ENCODE measurements at regions not wholly inside any gene's neighbourhood (a gene's known extent, or its start where the extent isn't known, plus 50 kb on each side); places are given as distances from the start of the nearest gene placed in this dataset.
A peak's percentile ranks its signal among the peaks of the same experiment; 100 is the strongest.

DNA sequence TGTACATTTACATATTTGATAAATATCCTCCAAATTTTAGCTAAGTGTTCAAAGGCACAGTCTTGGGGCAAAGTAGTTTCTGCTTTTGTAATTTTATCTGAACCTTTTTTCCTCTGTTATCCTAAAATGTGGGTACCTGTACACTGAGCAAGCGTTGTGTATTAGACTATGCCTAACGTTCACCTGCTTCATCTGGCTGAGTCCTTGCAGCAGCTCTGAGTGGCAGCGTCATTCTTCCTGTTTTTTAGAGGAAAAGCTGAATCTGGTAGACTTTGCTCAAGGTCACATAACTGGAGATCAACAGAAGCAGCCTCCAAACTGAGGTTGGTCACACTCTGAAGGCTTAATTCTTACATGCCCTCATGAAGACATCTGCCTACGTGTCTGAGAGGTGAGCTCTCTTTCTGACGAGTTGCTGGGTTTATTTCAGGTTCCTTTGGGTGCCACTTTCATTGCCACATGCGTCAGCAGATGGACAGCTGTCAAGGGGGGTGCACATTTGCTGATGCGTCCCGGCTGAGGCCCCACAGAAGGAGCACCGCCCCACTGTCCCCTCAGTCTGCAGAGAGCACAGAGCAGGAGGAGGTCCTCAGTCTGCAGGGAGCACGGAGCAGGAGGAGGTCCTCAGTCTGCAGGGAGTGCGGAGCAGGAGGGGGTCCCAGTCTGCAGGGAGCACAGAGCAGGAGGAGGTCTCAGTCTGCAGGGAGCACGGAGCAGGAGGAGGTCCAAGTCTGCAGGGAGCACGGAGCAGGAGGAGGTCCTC, 406.5 kb upstream of the SHH start:
- DNase-seq (ENCODE audit: low spot score in 2 of 2), result peak in 1 of 2 donors; percentile 13
- Histone ChIP-seq H3K36me3 (no peaks in the 10 kb centered on the region), H3K27ac (no peak overlapping the region), H3K4me1 (no peaks in the 10 kb centered on the region), H3K27me3 (no peaks in the 10 kb centered on the region), H3K9me3 (no peaks in the 10 kb centered on the region), H3K4me3 (no peak overlapping the region)
- TF ChIP-seq, protein P1, sequence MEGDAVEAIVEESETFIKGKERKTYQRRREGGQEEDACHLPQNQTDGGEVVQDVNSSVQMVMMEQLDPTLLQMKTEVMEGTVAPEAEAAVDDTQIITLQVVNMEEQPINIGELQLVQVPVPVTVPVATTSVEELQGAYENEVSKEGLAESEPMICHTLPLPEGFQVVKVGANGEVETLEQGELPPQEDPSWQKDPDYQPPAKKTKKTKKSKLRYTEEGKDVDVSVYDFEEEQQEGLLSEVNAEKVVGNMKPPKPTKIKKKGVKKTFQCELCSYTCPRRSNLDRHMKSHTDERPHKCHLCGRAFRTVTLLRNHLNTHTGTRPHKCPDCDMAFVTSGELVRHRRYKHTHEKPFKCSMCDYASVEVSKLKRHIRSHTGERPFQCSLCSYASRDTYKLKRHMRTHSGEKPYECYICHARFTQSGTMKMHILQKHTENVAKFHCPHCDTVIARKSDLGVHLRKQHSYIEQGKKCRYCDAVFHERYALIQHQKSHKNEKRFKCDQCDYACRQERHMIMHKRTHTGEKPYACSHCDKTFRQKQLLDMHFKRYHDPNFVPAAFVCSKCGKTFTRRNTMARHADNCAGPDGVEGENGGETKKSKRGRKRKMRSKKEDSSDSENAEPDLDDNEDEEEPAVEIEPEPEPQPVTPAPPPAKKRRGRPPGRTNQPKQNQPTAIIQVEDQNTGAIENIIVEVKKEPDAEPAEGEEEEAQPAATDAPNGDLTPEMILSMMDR (IDR thresholded peaks at IDR 0.05), result no peak
- intact Hi-C loops (cut with DNase I), result no loop called here

DNA sequence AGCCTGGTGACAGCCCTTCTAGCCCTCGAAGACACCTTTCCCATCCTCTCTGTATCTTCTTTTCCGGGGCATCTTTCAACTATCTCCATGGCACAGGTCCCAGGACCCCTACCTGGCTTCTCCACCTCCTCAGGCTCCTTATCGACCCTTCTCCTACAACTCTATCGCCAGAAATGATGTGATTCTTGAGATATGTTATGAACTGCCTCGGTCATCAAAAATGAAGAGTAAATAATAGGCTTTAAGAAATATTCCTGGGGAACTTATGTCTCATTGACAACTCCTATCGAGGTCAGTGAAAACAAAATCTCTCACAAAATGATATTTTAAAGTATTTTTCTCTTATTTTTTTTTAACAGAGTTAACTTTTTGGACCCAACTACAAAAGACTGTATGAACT, 405.5 kb upstream of the SHH start:
- Histone ChIP-seq H3K9me3 (no peaks in the 10 kb centered on the region), H3K4me1 (no peaks in the 10 kb centered on the region), H3K4me3 (no peak overlapping the region), H3K36me3 (no peaks in the 10 kb centered on the region), H3K27me3 (no peaks in the 10 kb centered on the region), H3K27ac (no peak overlapping the region)
- intact Hi-C loops (cut with DNase I), result no loop called here
- TF ChIP-seq, protein P1 (IDR thresholded peaks at IDR 0.05), result no peak
- DNase-seq (ENCODE audit: low spot score in 2 of 2), result no peak

DNA sequence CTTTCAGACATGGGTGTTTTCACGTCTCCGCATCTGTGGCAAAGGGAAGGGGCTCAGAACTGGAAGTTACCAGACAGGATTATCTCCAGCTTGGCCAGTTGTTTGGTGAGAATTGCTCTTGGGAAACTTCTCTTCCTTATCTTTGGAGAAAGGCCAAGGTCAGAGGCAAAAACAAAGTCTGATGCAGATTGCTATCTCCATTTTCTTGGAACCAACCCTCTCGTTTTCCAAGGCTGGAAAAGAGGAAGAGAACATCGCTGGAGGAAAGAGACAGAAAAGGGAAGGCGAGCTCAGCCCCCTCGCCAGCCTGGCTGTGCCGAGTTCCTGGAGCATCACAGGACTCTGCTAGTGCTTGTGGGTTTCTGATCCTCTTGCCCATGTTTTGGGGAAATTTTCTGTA, 396.8 kb upstream of the SHH start:
- Histone ChIP-seq H3K4me3 (no peak overlapping the region), H3K27me3 (no peaks in the 10 kb centered on the region), H3K27ac (no peak overlapping the region), H3K36me3 (no peaks in the 10 kb centered on the region), H3K4me1 (no peaks in the 10 kb centered on the region), H3K9me3 (no peaks in the 10 kb centered on the region)
- DNase-seq (ENCODE audit: low spot score in 2 of 2), result no peak
- TF ChIP-seq, protein P1 (IDR thresholded peaks at IDR 0.05), result no peak
- intact Hi-C loops (cut with DNase I), result no loop called here

DNA sequence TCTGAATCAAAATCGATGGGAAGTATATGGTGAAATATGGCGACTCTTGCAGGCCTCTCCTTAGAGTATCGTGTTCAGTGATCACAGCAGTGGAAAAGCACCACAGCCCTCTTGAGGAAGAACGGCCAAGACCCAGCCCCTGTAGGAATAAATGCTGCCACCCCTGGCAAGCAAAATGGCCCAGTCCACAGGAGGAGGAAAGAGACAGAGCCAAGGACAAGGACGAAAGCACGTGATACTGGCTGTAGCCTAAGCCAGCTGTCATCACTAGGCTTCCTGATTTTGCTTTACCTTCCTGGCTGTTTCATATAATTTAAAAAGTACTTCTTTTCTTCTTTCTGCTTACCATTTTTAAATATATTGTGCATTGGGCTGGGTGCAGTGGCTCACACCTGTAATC, 395.0 kb upstream of the SHH start:
- H3K9me3 ChIP-seq, result no peaks in the 10 kb centered on the region
- no peaks in the 10 kb centered on the region for H3K36me3 ChIP-seq
- DNase-seq (ENCODE audit: low spot score in 2 of 2), result no peak
- no peaks in the 10 kb centered on the region for H3K27me3 ChIP-seq
- H3K4me3 ChIP-seq, result no peak overlapping the region
- TF ChIP-seq, protein P1 (IDR thresholded peaks at IDR 0.05), result no peak
- H3K4me1 ChIP-seq, result no peaks in the 10 kb centered on the region
- no peak overlapping the region for H3K27ac ChIP-seq
- intact Hi-C loops (cut with DNase I), result no loop called here

DNA sequence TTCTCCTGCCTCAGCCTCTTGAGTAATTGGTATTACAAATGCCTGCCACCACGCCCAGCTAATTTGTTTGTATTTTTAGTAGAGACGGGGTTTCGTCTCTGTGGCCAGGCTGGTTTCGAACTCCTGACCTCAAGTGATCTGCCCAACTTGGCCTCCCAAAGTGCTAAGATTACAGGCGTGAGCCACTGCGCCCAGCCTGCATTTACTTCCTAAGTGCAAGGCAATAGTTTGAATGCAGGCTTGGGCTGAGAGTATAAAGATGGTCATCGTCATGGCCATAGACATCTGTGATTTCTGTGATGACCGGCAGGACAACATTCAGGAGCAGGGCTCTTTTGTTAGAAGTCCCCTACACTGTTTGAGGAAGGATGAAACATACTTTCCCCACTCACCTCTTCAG, 393.9 kb upstream of the SHH start:
- no peak overlapping the region for H3K4me3 ChIP-seq
- H3K4me1 ChIP-seq, result no peaks in the 10 kb centered on the region
- TF ChIP-seq, protein P1 (IDR thresholded peaks at IDR 0.05), result no peak
- no peak for DNase-seq (ENCODE audit: low spot score in 2 of 2)
- no peaks in the 10 kb centered on the region for H3K9me3 ChIP-seq
- H3K36me3 ChIP-seq, result no peaks in the 10 kb centered on the region
- no peak overlapping the region for H3K27ac ChIP-seq
- intact Hi-C loops (cut with DNase I), result no loop called here
- no peaks in the 10 kb centered on the region for H3K27me3 ChIP-seq

DNA sequence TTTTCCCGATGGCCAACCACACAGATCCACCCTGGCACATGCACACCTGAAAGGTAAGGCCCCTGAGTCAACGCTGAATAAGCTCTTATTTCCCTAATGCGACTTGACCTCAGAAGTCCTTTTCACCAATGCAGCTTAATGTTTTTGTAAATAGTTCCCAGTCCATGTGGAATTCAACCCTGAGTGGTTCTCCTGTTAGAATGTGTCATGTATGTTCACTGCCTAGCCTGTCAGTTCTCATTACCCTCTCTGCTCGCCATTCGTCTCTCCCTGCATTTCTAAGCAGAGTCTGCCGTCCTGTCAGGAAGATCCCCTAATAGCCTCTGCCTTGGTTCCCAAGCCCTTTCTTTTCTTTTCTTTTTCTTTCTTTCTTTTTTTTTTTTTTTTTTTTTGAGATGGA, 392.6 kb upstream of the SHH start:
- no peak for DNase-seq (ENCODE audit: low spot score in 2 of 2)
- TF ChIP-seq, protein P1 (IDR thresholded peaks at IDR 0.05), result no peak
- Histone ChIP-seq H3K36me3 (no peaks in the 10 kb centered on the region), H3K4me1 (no peaks in the 10 kb centered on the region), H3K9me3 (no peaks in the 10 kb centered on the region), H3K27ac (no peak overlapping the region), H3K4me3 (no peak overlapping the region), H3K27me3 (no peaks in the 10 kb centered on the region)
- intact Hi-C loops (cut with DNase I), result no loop called here
